ENCODE measurements at regions not wholly inside any gene's neighbourhood (a gene's known extent, or its start where the extent isn't known, plus 50 kb on each side); places are given as distances from the start of the nearest gene placed in this dataset.

- Histone ChIP-seq H3K27me3 (replicated peaks in 1 of 4; ENCODE audit: control insufficient read depth in 3 of 4, extremely low read depth in 1 of 4, insufficient read depth in 3 of 4, low read length in 3 of 4) (no peaks in the 10 kb centered on the region), H2BK20ac (ENCODE audit: low read length) (no peak overlapping the region), H2BK12ac (ENCODE audit: low read depth, low read length) (no peak overlapping the region), H4K5ac (ENCODE audit: insufficient read length, low read depth, low read length) (no peak overlapping the region), H3K4ac (replicated peaks; ENCODE audit: insufficient read length, low read depth, low read length) (no peak overlapping the region), H2BK120ac (replicated peaks; ENCODE audit: low read depth, low read length) (no peak overlapping the region), H3K18ac (ENCODE audit: extremely low read depth, low read length) (no peak overlapping the region), H3K14ac (ENCODE audit: insufficient read length) (no peak overlapping the region), H2AK5ac (ENCODE audit: low read depth, low read length) (no peak overlapping the region), H3K79me1 (ENCODE audit: low read depth, low read length) (no peaks in the 10 kb centered on the region), H3K23ac (ENCODE audit: insufficient read length) (no peak overlapping the region), H3K9me3 (ENCODE audit: insufficient read depth in 2 of 2, low read depth in 1 of 2, low read length in 1 of 2) (no peaks in the 10 kb centered on the region), H2BK5ac (ENCODE audit: low read depth, low read length) (no peak overlapping the region), H3K9ac (replicated peaks in 1 of 4; ENCODE audit: extremely low read depth in 1 of 4, low read depth in 3 of 4, low read length in 3 of 4) (no peak overlapping the region), H3K36me3 (ENCODE audit: control insufficient read depth in 2 of 4, insufficient read depth in 4 of 4, low read length in 3 of 4) (no peaks in the 10 kb centered on the region), H3K27ac (ENCODE audit: low read depth, low read length) (no peak overlapping the region), H3K4me2 (ENCODE audit: insufficient read depth in 1 of 2, low read depth in 2 of 2, low read length in 2 of 2) (no peak overlapping the region), H3K56ac (replicated peaks; ENCODE audit: insufficient read length, low read depth, low read length) (no peak overlapping the region), H4K91ac (replicated peaks; ENCODE audit: insufficient read length, low read length) (no peak overlapping the region), H4K20me1 (replicated peaks in 1 of 2; ENCODE audit: control insufficient read depth in 1 of 2, insufficient read depth in 2 of 2, low read length in 2 of 2) (no peaks in the 10 kb centered on the region), H3K4me1 (replicated peaks in 1 of 4; ENCODE audit: control insufficient read depth in 3 of 4, insufficient read depth in 4 of 4, low read length in 3 of 4) (peaks cover 0 to 4% (median 0%) of the 10 kb centered on the region in 4 experiments; a peak in 3 of 7 replicates), H2AFZ (ENCODE audit: low read length) (no peak overlapping the region), H3K23me2 (ENCODE audit: low read depth, low read length) (no peaks in the 10 kb centered on the region), H3K79me2 (ENCODE audit: control insufficient read depth in 1 of 2, insufficient read depth in 2 of 2, low read length in 2 of 2) (no peaks in the 10 kb centered on the region), H4K8ac (ENCODE audit: extremely low read depth, insufficient read depth, low read length) (no peak overlapping the region), H2BK15ac (ENCODE audit: low read length) (no peak overlapping the region), H3K4me3 (ENCODE audit: extremely low read depth in 1 of 4, insufficient read depth in 2 of 4, low read depth in 3 of 4, low read length in 4 of 4) (no peak overlapping the region)
- TF ChIP-seq CEBPB (IDR thresholded peaks at IDR 0.05; ENCODE audit: low read depth, low read length), result no peak
- ChIA-PET CTCF (ENCODE audit: partially characterized antibody) (interaction anchor here (2.4 kb wide), 1 partner anchor 43 kb away, joined by 7 read pairs; no protein-coding TSS in a partner anchor), POLR2A (ENCODE audit: partially characterized antibody) (no interaction called here)
- DNase-seq (ENCODE audit: low read depth in 1 of 2, low spot score in 2 of 2) (peak in 1 of 2 experiments; percentile 22), FAIRE-seq (no peak)
- WGBS, 2 experiments (ENCODE audit: extremely low coverage in 1 of 2, insufficient coverage in 1 of 2, insufficient read length in 1 of 2, insufficient replicate concordance in 2 of 2, low coverage in 1 of 2, low lambda C conversion rate in 2 of 2, missing lambda C conversion rate in 1 of 2), result 89% methylated on average over 11 of the region's 11 CpGs; no CpG with 5 or more reads in 1 of the 2 experiments
Measured at GRCh38 chr15:99452010-99452409, 113.8 kb upstream of the MEF2A start.

Measured in H1 (cell line).